Stimulated activated effector memory CD8-positive, alpha-beta T cell treated with anti-CD3 and anti-CD28 coated beads, Interleukin-12 subunit alpha, Interleukin-12 subunit beta, amount 100 ng/mL, for 72 hours (primary cell): ENCODE measurements at regions not wholly inside any gene's neighbourhood (a gene's known extent, or its start where the extent isn't known, plus 50 kb on each side); places are given as distances from the start of the nearest gene placed in this dataset.
"Not testable (repeated sequence)": the region's sequence is repeated elsewhere in the genome, so short reads cannot be mapped to it uniquely, and the experiment has no call there.

Experiments used
- ATAC-seq: fragments of 150-1000 bp; cut with Tn5 transposase; 2 replicates; pipeline ENCODE4 v1.10.0; 2021
- DNase-seq, 2 donors: peaks; one replicate each; pipeline ENCODE4 v3.0.0; 2021 to 2022; ENCODE audit warnings: low spot score in 2 of 2
- H3K27ac Mint-ChIP-seq: one replicate; pipeline ENCODE4 v1.8.0; 2022; ENCODE audit warnings: mild to moderate bottlenecking, mixed read lengths
- H3K36me3 Mint-ChIP-seq: one replicate; pipeline ENCODE4 v1.8.0; 2022; ENCODE audit warnings: mild to moderate bottlenecking, mixed read lengths
- H3K4me1 Mint-ChIP-seq: one replicate; pipeline ENCODE4 v1.8.0; 2022; ENCODE audit warnings: mixed read lengths
- H3K4me3 Mint-ChIP-seq: one replicate; pipeline ENCODE4 v1.8.0; 2022; ENCODE audit warnings: mild to moderate bottlenecking, mixed read lengths
- H3K9me3 Mint-ChIP-seq: one replicate; pipeline ENCODE4 v1.8.0; 2022; ENCODE audit warnings: mixed read lengths

DNA sequence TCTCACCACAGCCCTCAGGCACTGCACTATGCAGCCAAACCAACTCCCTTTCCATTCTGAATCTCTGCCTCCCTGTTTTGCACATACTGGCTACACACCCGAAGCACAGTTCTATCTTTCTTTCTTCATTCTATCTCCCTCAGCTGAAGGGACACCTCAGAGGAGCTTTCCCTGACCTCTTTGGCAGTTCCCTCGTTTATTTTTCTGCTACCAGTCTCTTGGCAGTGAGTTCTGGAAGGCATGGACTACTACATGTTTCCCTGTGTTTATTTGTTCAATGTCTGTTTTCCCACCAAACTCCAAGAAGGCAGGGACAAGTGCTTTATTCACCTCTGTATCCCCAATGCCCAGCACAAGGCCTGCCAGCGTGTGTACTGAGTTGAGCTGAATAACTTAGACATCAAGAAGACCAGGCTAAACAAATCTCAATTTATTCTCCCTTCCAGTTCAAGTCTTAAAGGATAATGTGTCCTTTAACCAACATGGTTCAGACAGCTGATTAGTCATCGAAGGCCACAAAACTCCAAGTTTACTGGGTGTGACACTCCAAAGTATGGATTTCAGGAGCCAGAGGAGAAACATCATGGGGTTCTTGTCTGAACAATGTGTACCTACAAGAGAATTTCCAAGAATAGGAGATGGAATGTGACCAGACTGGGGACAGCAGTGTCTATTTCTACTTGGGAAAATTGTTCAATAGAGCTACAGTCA, 260.1 kb upstream of the CTNNB1 start:
- H3K4me1 Mint-ChIP-seq: no peaks in the 10 kb centered on the region
- no peak overlapping the region for H3K4me3 Mint-ChIP-seq
- no peak for ATAC-seq
- H3K36me3 Mint-ChIP-seq: no peaks in the 10 kb centered on the region
- no peaks in the 10 kb centered on the region for H3K9me3 Mint-ChIP-seq
- no peak for DNase-seq
- H3K27ac Mint-ChIP-seq: no peak overlapping the region

DNA sequence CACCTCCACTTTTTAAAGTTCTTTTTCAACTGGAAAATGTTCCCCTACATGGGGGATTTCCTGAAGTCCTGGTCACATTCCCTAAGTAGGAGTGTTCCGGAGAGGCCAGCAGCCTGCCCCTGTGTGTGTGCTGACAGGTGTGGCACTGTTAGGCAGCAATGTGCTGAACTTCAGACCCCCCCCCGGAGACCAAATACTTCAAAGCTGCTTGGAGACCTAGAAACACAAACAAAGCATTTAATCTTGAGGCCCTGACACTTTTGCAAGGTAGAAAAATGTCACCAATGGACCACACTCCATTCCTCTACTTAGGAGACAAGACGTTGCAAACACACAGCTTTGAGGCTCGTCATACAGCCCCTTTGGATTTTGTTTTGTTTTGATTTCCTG, 259.6 kb upstream of the CTNNB1 start:
- no peak overlapping the region for H3K27ac Mint-ChIP-seq
- H3K36me3 Mint-ChIP-seq: no peaks in the 10 kb centered on the region
- ATAC-seq (no peak), DNase-seq (no peak)
- H3K4me3 Mint-ChIP-seq: no peak overlapping the region
- no peaks in the 10 kb centered on the region for H3K9me3 Mint-ChIP-seq
- no peaks in the 10 kb centered on the region for H3K4me1 Mint-ChIP-seq

GRCh38 chr3:40940651-40941050, 258.7 kb upstream of the CTNNB1 start:
- H3K4me1 Mint-ChIP-seq: no peaks in the 10 kb centered on the region
- no peak overlapping the region for H3K4me3 Mint-ChIP-seq

DNA sequence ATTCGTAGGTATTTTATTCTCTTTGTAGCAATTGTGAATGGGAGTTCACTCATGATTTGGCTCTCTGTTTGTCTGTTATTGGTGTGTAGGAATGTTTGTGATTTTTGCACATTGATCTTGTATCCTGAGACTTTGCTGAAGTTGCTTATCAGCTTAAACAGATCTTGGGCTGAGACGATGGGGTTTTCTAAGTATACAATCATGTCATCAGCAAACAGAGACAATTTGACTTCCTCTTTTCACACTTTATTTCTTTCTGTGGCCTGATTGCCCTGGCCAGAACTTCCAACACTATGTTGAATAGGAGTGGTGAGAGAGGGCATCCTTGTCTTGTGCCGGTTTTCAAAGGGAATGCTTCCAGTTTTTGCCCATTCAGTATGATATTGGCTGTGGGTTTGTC, 252.3 kb upstream of the CTNNB1 start:
- not testable (repeated sequence) for H3K4me3 Mint-ChIP-seq, ATAC-seq, H3K36me3 Mint-ChIP-seq, DNase-seq, H3K27ac Mint-ChIP-seq, H3K4me1 Mint-ChIP-seq, H3K9me3 Mint-ChIP-seq

More at GRCh38 chr3:40940651-40941050, 258.7 kb upstream of the CTNNB1 start:
- no peaks in the 10 kb centered on the region for H3K36me3 Mint-ChIP-seq
- DNase-seq (no peak), ATAC-seq (no peak)
- H3K27ac Mint-ChIP-seq: no peak overlapping the region
- no peaks in the 10 kb centered on the region for H3K9me3 Mint-ChIP-seq

- not testable (repeated sequence) for H3K27ac Mint-ChIP-seq, DNase-seq, H3K4me3 Mint-ChIP-seq, ATAC-seq, H3K4me1 Mint-ChIP-seq, H3K36me3 Mint-ChIP-seq
- peaks cover 16% of the 10 kb centered on the region for H3K9me3 Mint-ChIP-seq
Observed at GRCh38 chr3:40949347-40949746, 250.0 kb upstream of the CTNNB1 start.

GRCh38 chr3:40951636-40952035, 247.7 kb upstream of the CTNNB1 start:
- ATAC-seq (peak; percentile 19), DNase-seq (no peak)
- H3K27ac Mint-ChIP-seq: no peak overlapping the region
- no peak overlapping the region for H3K4me3 Mint-ChIP-seq
- H3K9me3 Mint-ChIP-seq: peaks cover 16% of the 10 kb centered on the region
- no peaks in the 10 kb centered on the region for H3K36me3 Mint-ChIP-seq
- H3K4me1 Mint-ChIP-seq: no peaks in the 10 kb centered on the region

GRCh38 chr3:40961104-40961857, 238.0 kb upstream of the CTNNB1 start:
- no peaks in the 10 kb centered on the region for H3K36me3 Mint-ChIP-seq

GRCh38 chr3:40962721-40963120, 236.6 kb upstream of the CTNNB1 start:
- H3K27ac Mint-ChIP-seq: no peak overlapping the region
- no peak for DNase-seq
- H3K36me3 Mint-ChIP-seq: no peaks in the 10 kb centered on the region
- peaks cover 12% of the 10 kb centered on the region for H3K4me1 Mint-ChIP-seq
- no peak for ATAC-seq
- peaks cover 6% of the 10 kb centered on the region for H3K9me3 Mint-ChIP-seq
- H3K4me3 Mint-ChIP-seq: no peak overlapping the region

More at GRCh38 chr3:40961104-40961857, 238.0 kb upstream of the CTNNB1 start:
- no peak overlapping the region for H3K27ac Mint-ChIP-seq
- H3K4me1 Mint-ChIP-seq: peaks cover 12% of the 10 kb centered on the region
- no peak for DNase-seq
- peak; percentile 89 for ATAC-seq
- peaks cover 6% of the 10 kb centered on the region for H3K9me3 Mint-ChIP-seq
- no peak overlapping the region for H3K4me3 Mint-ChIP-seq

DNA sequence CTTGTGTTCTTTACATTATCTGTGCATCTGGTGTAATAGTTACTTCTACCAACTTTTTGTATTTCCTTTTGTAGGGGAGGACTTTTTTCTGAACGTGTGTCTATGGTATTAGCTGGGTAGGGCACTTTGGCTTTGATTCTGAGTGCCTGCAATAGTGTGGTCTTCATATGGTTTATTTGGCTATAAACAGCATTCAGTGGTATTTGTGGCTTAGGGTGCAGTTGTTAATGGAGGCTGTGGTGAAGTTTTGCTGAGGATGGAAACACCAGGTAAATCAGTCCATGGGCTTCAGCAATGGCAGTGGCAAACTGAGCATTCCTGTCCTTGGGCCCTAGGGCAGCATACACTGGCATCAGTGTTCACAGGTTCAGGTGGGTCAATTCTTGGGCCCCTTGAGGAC, 230.6 kb upstream of the CTNNB1 start:
- Mint-ChIP-seq H3K4me3 (no peak overlapping the region), H3K4me1 (peaks cover 52% of the 10 kb centered on the region), H3K36me3 (no peaks in the 10 kb centered on the region), H3K9me3 (peaks cover 3% of the 10 kb centered on the region), H3K27ac (no peak overlapping the region)
- ATAC-seq (no peak), DNase-seq (no peak)

GRCh38 chr3:40969341-40969740, 230.0 kb upstream of the CTNNB1 start:
- no peak for ATAC-seq
- Mint-ChIP-seq H3K4me3 (no peak overlapping the region), H3K27ac (no peak overlapping the region), H3K9me3 (no peaks in the 10 kb centered on the region), H3K36me3 (no peaks in the 10 kb centered on the region), H3K4me1 (peaks cover 58% of the 10 kb centered on the region)
- no peak for DNase-seq

- Mint-ChIP-seq H3K4me3 (peak overlapping the region; percentile 7), H3K9me3 (peaks cover 2% of the 10 kb centered on the region), H3K27ac (peak overlapping the region; percentile 95), H3K36me3 (no peaks in the 10 kb centered on the region), H3K4me1 (peaks cover 58% of the 10 kb centered on the region)
- no peak for ATAC-seq
- DNase-seq: no peak
Observed at GRCh38 chr3:40969756-40970466, 229.4 kb upstream of the CTNNB1 start.

- peak overlapping the region; percentile 95 for H3K27ac Mint-ChIP-seq
- H3K36me3 Mint-ChIP-seq: no peaks in the 10 kb centered on the region
- ATAC-seq: peak; percentile 95
- H3K9me3 Mint-ChIP-seq: peaks cover 2% of the 10 kb centered on the region
- peaks cover 58% of the 10 kb centered on the region for H3K4me1 Mint-ChIP-seq
- peak overlapping the region; percentile 62 for H3K4me3 Mint-ChIP-seq
- peak in 1 of 2 donors; percentile 72 for DNase-seq
Observed at GRCh38 chr3:40971191-40972168, 227.8 kb upstream of the CTNNB1 start.

- Mint-ChIP-seq H3K4me1 (peaks cover 58% of the 10 kb centered on the region), H3K4me3 (peak overlapping the region; percentile 62), H3K27ac (peak overlapping the region; percentile 95), H3K36me3 (no peaks in the 10 kb centered on the region), H3K9me3 (peaks cover 2% of the 10 kb centered on the region)
- ATAC-seq (no peak), DNase-seq (no peak)
Observed at GRCh38 chr3:40972350-40972749, 227.0 kb upstream of the CTNNB1 start.

GRCh38 chr3:40973141-40973540, 226.2 kb upstream of the CTNNB1 start:
- H3K36me3 Mint-ChIP-seq: no peaks in the 10 kb centered on the region
- H3K27ac Mint-ChIP-seq: peak overlapping the region; percentile 95
- peaks cover 58% of the 10 kb centered on the region for H3K4me1 Mint-ChIP-seq
- H3K9me3 Mint-ChIP-seq: peaks cover 2% of the 10 kb centered on the region
- ATAC-seq (no peak), DNase-seq (no peak)
- H3K4me3 Mint-ChIP-seq: no peak overlapping the region
